Astrocyte of the cerebellum (primary cell): ENCODE measurements at regions not wholly inside any gene's neighbourhood (a gene's known extent, or its start where the extent isn't known, plus 50 kb on each side); places are given as distances from the start of the nearest gene placed in this dataset.
A peak's percentile ranks its signal among the peaks of the same experiment; 100 is the strongest.

Source experiments
- DNase-seq: peaks from one replicate; pipeline ENCODE4 v3.0.0-alpha.2; 2011; ENCODE audit warnings: low read depth
- H3K4me3 ChIP-seq: 2 replicates; pipeline ENCODE4 v1.5.1; 2011; ENCODE audit warnings: mild to moderate bottlenecking, low read depth, low read length, moderate library complexity
- CTCF ChIP-seq: IDR thresholded peaks from 2 replicates; pipeline ENCODE4 v1.5.1; 2012; ENCODE audit warnings: low read length, low read depth, moderate library complexity, mild to moderate bottlenecking; ENCODE audit errors: missing control alignments
- in situ Hi-C: cut with HindIII; loops from 2 replicates; pipeline ENCODE4 v1.10.0; 2017; ENCODE audit warnings: low sequenced_read_pairs

- H3K4me3 ChIP-seq = no peak overlapping the region
- DNase-seq = no peak
- no peak for TF ChIP-seq CTCF
- in situ Hi-C loops = no loop called here
Measured at GRCh38 chr2:126513033-126513432, 142.9 kb upstream of the GYPC start.

GRCh38 chr2:126515471-126515870 lies 140.5 kb upstream of the GYPC start:
- DNase-seq = no peak
- in situ Hi-C loops = no loop called here
- TF ChIP-seq CTCF = no peak
- no peak overlapping the region for H3K4me3 ChIP-seq

- no peak overlapping the region for H3K4me3 ChIP-seq
- in situ Hi-C loops = no loop called here
- no peak for TF ChIP-seq CTCF
- DNase-seq = no peak
Measured at GRCh38 chr2:126518196-126518595, 137.8 kb upstream of the GYPC start.

- in situ Hi-C loops = no loop called here
- DNase-seq = peak; percentile 9
- no peak overlapping the region for H3K4me3 ChIP-seq
- TF ChIP-seq CTCF = peak; percentile 65
Measured at GRCh38 chr2:126527836-126528490, 128.0 kb upstream of the GYPC start.

DNA sequence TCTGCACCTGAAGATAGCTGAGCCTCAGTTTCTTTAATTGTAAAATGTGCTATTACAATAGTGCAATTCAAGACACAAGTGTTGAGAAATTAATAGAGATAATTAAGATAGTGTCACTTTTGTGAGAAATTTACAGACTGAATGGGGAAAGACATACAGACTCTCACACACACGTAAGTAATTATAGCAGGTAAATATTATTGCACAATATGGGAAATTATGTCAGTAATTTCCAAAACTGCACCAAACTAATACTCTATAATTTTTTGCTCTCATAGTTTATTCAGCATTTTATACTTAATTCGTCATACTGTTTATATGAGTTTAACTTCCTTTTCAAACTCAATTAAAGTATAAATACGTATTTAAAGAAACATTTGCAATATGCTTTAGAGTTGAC lies 124.9 kb upstream of the GYPC start:
- H3K4me3 ChIP-seq = no peak overlapping the region
- DNase-seq = no peak
- in situ Hi-C loops = no loop called here
- no peak for TF ChIP-seq CTCF

GRCh38 chr2:126534478-126534877 lies 121.5 kb upstream of the GYPC start:
- TF ChIP-seq CTCF = no peak
- in situ Hi-C loops = no loop called here
- no peak overlapping the region for H3K4me3 ChIP-seq
- no peak for DNase-seq
